HG03108 (cell line): ENCODE measurements at regions not wholly inside any gene's neighbourhood (a gene's known extent, or its start where the extent isn't known, plus 50 kb on each side); places are given as distances from the start of the nearest gene placed in this dataset.

ENCODE experiments used
- ATAC-seq: cut with Tn5 transposase; IDR thresholded peaks from one replicate; pipeline ENCODE4 v1.9.1; 2021; ENCODE audit warnings: moderate library complexity; ENCODE audit not compliant: unreplicated experiment

- ATAC-seq, result no peak
Observed at GRCh38 chr6:19759117-19759880, 77.9 kb upstream of the ID4 start.

GRCh38 chr6:19761121-19761520, 76.0 kb upstream of the ID4 start:
- ATAC-seq, result no peak

- ATAC-seq, result no peak
Observed at GRCh38 chr6:19771753-19772336, 65.3 kb upstream of the ID4 start.

GRCh38 chr6:19772891-19773290, 64.3 kb upstream of the ID4 start:
- ATAC-seq, result no peak

- no peak for ATAC-seq
Observed at GRCh38 chr6:19781269-19781668, 55.9 kb upstream of the ID4 start.

- no peak for ATAC-seq
Observed at GRCh38 chr6:19782588-19782987, 54.6 kb upstream of the ID4 start.
